ENCODE measurements at regions not wholly inside any gene's neighbourhood (a gene's known extent, or its start where the extent isn't known, plus 50 kb on each side); places are given as distances from the start of the nearest gene placed in this dataset.

- TF ChIP-seq POLR2AphosphoS5 (IDR thresholded peaks at IDR 0.05) (no peak), CTCF (IDR thresholded peaks at IDR 0.05) (no peak)
These were observed 173.3 kb downstream of the CENPW start for GRCh38 chr6:126513198-126513597.
